GM12878 (cell line): ENCODE measurements at regions not wholly inside any gene's neighbourhood (a gene's known extent, or its start where the extent isn't known, plus 50 kb on each side); places are given as distances from the start of the nearest gene placed in this dataset.

Experiments used
- ATAC-seq: fragments of 200-7000 bp; cut with Tn5 transposase; 3 replicates; pipeline ENCODE4 v1.9.1; 2020; ENCODE audit warnings: mild to moderate bottlenecking, moderate library complexity
- BruUV-seq: library from RNA; stranded (reverse); fragments of 400-500 nt; replicated peaks from 2 replicates; lab custom pipeline; 2021; lab: Mats Ljungman, UMichigan
- CTCF ChIA-PET: fragments of 300-600 bp; sonication (Branson Sonifier 250); formaldehyde crosslinking; extraction: SDS; loops from one replicate; lab custom pipeline; 2021; ENCODE audit warnings: inconsistent platforms; lab: Yijun Ruan, JAX
- POLR2A ChIA-PET: fragments of 350-600 bp; formaldehyde crosslinking; extraction: SDS; loops from one replicate; lab custom pipeline; 2021; ENCODE audit warnings: inconsistent platforms; lab: Charles Lee
- RAD21 ChIA-PET: fragments of 300-600 bp; sonication (Branson Sonifier 250); formaldehyde crosslinking; loops from one replicate; lab custom pipeline; 2023; ENCODE audit warnings: antibody characterized with exemption; ENCODE audit not compliant: unreplicated experiment; lab: Charles Lee
- SMC1A ChIA-PET: fragments of 300-600 bp; sonication (Branson Sonifier 250); formaldehyde crosslinking; loops from one replicate; lab custom pipeline; 2023; ENCODE audit not compliant: unreplicated experiment, uncharacterized antibody; lab: Charles Lee
- DNase-seq: peaks from one replicate; pipeline ENCODE4 v3.0.0-alpha.2; 2011; ENCODE audit warnings: low read depth, low spot score
- FAIRE-seq: peaks from 3 replicates; lab custom pipeline; 2011; peaks lifted over from hg19 to GRCh38; lab: Jason Lieb, UNC
- H2AFZ ChIP-seq: 2 replicates; pipeline ENCODE4 v1.6.0; 2011; ENCODE audit warnings: low read depth, low read length, control low read depth; ENCODE audit not compliant: control insufficient read depth
- H3K27ac ChIP-seq: 2 replicates; pipeline ENCODE4 v1.5.1; 2011; ENCODE audit warnings: control low read depth; ENCODE audit not compliant: control insufficient read depth, insufficient read depth
- H3K27me3 ChIP-seq, 2 experiments: replicated peaks in 1 of 2; 2 replicates each; pipeline versions ENCODE4 v1.6.0 to v1.6.1; 2011; ENCODE audit warnings: low read length in 1 of 2; ENCODE audit not compliant: control insufficient read depth in 2 of 2, insufficient read depth in 2 of 2
- H3K36me3 ChIP-seq, 2 experiments: 2 replicates each; pipeline ENCODE4 v1.5.1; 2011; ENCODE audit warnings: low read length in 1 of 2; ENCODE audit not compliant: control insufficient read depth in 2 of 2, insufficient read depth in 2 of 2
- H3K4me1 ChIP-seq: 2 replicates; pipeline ENCODE4 v1.6.1; 2011; ENCODE audit warnings: mild to moderate bottlenecking, low read length, moderate library complexity, mixed read lengths; ENCODE audit not compliant: control insufficient read depth, insufficient read depth
- H3K4me2 ChIP-seq: 2 replicates; pipeline ENCODE4 v1.6.0; 2011; ENCODE audit warnings: control low read depth; ENCODE audit not compliant: control insufficient read depth, insufficient read depth
- H3K4me3 ChIP-seq: fragments of 200-600 bp; sonication (generic); 2 replicates; pipeline ENCODE4 v1.5.1; 2016
- H3K79me2 ChIP-seq: 2 replicates; pipeline ENCODE4 v1.6.0; 2011; ENCODE audit warnings: low read length; ENCODE audit not compliant: control insufficient read depth, insufficient read depth
- H3K9ac ChIP-seq: 2 replicates; pipeline ENCODE4 v1.8.0; 2011; ENCODE audit warnings: low read length, control low read depth, mixed read lengths; ENCODE audit not compliant: control insufficient read depth, insufficient read depth
- H3K9me3 ChIP-seq: replicated peaks from 3 replicates; pipeline ENCODE4 v1.5.1; 2011; ENCODE audit warnings: mild to moderate bottlenecking, low read length; ENCODE audit not compliant: control insufficient read depth, insufficient read depth
- H4K20me1 ChIP-seq: 2 replicates; pipeline ENCODE4 v1.6.0; 2011; ENCODE audit not compliant: control insufficient read depth, insufficient read depth
- BHLHE40 ChIP-seq, 2 experiments: fragments of 450-650 bp in 1 of 2; IDR thresholded peaks; 2 replicates each; pipeline ENCODE4 v1.6.1; 2011 to 2017; ENCODE audit warnings: low read depth in 2 of 2, borderline replicate concordance in 1 of 2, improper control_type of control experiment in 1 of 2, low read length in 1 of 2, mild to moderate bottlenecking in 1 of 2
- EED ChIP-seq: sonication (generic); IDR thresholded peaks from 2 replicates; pipeline ENCODE4 v1.6.1; 2016; ENCODE audit warnings: antibody characterized with exemption, low read depth
- IRF4 ChIP-seq: IDR thresholded peaks from 2 replicates; pipeline ENCODE4 v1.6.1; 2011; ENCODE audit warnings: low read depth, low read length
- KAT2A ChIP-seq: conservative IDR thresholded peaks from 2 replicates; pipeline ENCODE4 v1.6.1; 2011; ENCODE audit warnings: low read depth, low read length; ENCODE audit not compliant: control insufficient read depth
- MAX ChIP-seq: IDR thresholded peaks from 2 replicates; pipeline ENCODE4 v1.6.1; 2012; ENCODE audit warnings: low read depth, low read length, improper control_type of control experiment
- POLR2A ChIP-seq: IDR thresholded peaks from 2 replicates; pipeline ENCODE4 v1.6.1; 2011; ENCODE audit warnings: low read depth, mild to moderate bottlenecking, low read length
- SP1 ChIP-seq: IDR thresholded peaks from one replicate; pipeline ENCODE4 v1.6.1; 2011; ENCODE audit warnings: low read depth, low read length
- SREBF2 ChIP-seq: IDR thresholded peaks from 2 replicates; pipeline ENCODE4 v1.6.1; 2012; ENCODE audit warnings: mild to moderate bottlenecking, low read length
- TAF1 ChIP-seq: IDR thresholded peaks from 2 replicates; pipeline ENCODE4 v1.6.1; 2011; ENCODE audit warnings: mild to moderate bottlenecking, low read depth, low read length, borderline replicate concordance
- TARDBP ChIP-seq: IDR thresholded peaks from 2 replicates; pipeline ENCODE4 v1.6.1; 2016; ENCODE audit warnings: borderline replicate concordance
- ZBTB11 ChIP-seq: fragments of 450-650 bp; formaldehyde crosslinking; IDR thresholded peaks from 2 replicates; pipeline ENCODE4 v1.5.0; 2022; ENCODE audit warnings: mild to moderate bottlenecking, missing genetic modification characterization
- ZNF217 ChIP-seq: fragments of 450-650 bp; IDR thresholded peaks from 2 replicates; pipeline ENCODE4 v1.6.1; 2017; ENCODE audit warnings: antibody characterized with exemption, mild to moderate bottlenecking
- in situ Hi-C: fragments of 300-500 bp; cut with MboI; formaldehyde crosslinking; loops from 9 replicates; pipeline ENCODE4 v1.14.3; 2018; ENCODE audit warnings: mixed read lengths
- intact Hi-C: fragments of 100-400 bp; cut with micrococcal nuclease; formaldehyde crosslinking; loops from one replicate; pipeline ENCODE4 v1.14.2; 2022; ENCODE audit not compliant: unreplicated experiment
- TF ChIP-seq, protein P1 (sequence below): fragments of 450-650 bp; IDR thresholded peaks from 2 replicates; pipeline ENCODE4 v1.6.1; 2014; ENCODE audit warnings: mild to moderate bottlenecking
- TF ChIP-seq, protein P2 (sequence below): fragments of 450-650 bp; formaldehyde crosslinking; IDR thresholded peaks from 2 replicates; pipeline ENCODE4 v1.4.0; 2020; ENCODE audit warnings: mild to moderate bottlenecking, moderate library complexity
- TF ChIP-seq, protein P3 (sequence below): fragments of 450-650 bp; IDR thresholded peaks from 2 replicates; pipeline ENCODE4 v1.6.1; 2016; ENCODE audit warnings: mild to moderate bottlenecking

DNA sequence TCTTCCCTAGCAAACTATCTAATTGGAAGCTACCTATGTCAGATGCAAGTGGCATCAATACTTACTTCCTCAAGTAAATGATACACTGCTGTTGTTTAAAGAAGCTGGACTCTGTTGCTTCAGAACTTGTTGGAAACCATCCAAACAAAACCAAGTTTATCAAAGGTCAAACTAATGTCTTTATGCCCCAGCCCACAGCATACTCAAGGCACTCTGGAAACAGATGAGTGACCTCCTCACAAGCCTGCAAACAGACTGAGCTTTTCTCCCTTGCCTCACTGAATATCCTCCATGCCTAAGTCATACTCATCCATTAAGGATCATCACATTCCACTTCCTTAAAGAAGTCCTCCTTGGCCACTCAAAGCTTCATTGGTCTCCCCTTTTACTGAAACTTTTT lies 107.4 kb upstream of the ACP3 start:
- FAIRE-seq (no peak), DNase-seq (no peak), ATAC-seq (no peak)
- Histone ChIP-seq H3K4me2 (no peak overlapping the region), H3K27ac (no peak overlapping the region), H3K36me3 (no peaks in the 10 kb centered on the region), H3K9me3 (no peaks in the 10 kb centered on the region), H3K27me3 (no peaks in the 10 kb centered on the region), H3K79me2 (no peaks in the 10 kb centered on the region), H3K9ac (no peak overlapping the region), H4K20me1 (no peaks in the 10 kb centered on the region), H3K4me3 (no peak overlapping the region), H3K4me1 (no peaks in the 10 kb centered on the region), H2AFZ (no peak overlapping the region)
- CTCF ChIA-PET = interaction anchor here (1.0 to 1.1 kb wide), 3 partner anchors 28 to 162 kb away, joined by 3 read pairs; no protein-coding TSS in a partner anchor
- POLR2A ChIA-PET = no interaction called here
- TF ChIP-seq KAT2A = no peak
- TF ChIP-seq TAF1 = no peak
- TF ChIP-seq, protein P1, sequence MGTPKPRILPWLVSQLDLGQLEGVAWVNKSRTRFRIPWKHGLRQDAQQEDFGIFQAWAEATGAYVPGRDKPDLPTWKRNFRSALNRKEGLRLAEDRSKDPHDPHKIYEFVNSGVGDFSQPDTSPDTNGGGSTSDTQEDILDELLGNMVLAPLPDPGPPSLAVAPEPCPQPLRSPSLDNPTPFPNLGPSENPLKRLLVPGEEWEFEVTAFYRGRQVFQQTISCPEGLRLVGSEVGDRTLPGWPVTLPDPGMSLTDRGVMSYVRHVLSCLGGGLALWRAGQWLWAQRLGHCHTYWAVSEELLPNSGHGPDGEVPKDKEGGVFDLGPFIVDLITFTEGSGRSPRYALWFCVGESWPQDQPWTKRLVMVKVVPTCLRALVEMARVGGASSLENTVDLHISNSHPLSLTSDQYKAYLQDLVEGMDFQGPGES = no peak
- no peak for TF ChIP-seq TARDBP
- no peak for TF ChIP-seq ZNF217
- TF ChIP-seq BHLHE40 (IDR thresholded peaks at IDR 0.05; ENCODE audit: borderline replicate concordance in 1 of 2, low read depth in 2 of 2, low read length in 1 of 2) = no peak
- TF ChIP-seq, protein P2, sequence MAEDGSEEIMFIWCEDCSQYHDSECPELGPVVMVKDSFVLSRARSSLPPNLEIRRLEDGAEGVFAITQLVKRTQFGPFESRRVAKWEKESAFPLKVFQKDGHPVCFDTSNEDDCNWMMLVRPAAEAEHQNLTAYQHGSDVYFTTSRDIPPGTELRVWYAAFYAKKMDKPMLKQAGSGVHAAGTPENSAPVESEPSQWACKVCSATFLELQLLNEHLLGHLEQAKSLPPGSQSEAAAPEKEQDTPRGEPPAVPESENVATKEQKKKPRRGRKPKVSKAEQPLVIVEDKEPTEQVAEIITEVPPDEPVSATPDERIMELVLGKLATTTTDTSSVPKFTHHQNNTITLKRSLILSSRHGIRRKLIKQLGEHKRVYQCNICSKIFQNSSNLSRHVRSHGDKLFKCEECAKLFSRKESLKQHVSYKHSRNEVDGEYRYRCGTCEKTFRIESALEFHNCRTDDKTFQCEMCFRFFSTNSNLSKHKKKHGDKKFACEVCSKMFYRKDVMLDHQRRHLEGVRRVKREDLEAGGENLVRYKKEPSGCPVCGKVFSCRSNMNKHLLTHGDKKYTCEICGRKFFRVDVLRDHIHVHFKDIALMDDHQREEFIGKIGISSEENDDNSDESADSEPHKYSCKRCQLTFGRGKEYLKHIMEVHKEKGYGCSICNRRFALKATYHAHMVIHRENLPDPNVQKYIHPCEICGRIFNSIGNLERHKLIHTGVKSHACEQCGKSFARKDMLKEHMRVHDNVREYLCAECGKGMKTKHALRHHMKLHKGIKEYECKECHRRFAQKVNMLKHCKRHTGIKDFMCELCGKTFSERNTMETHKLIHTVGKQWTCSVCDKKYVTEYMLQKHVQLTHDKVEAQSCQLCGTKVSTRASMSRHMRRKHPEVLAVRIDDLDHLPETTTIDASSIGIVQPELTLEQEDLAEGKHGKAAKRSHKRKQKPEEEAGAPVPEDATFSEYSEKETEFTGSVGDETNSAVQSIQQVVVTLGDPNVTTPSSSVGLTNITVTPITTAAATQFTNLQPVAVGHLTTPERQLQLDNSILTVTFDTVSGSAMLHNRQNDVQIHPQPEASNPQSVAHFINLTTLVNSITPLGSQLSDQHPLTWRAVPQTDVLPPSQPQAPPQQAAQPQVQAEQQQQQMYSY (CRISPR knock-in tag) = no peak
- TF ChIP-seq SREBF2 = no peak
- TF ChIP-seq POLR2A = no peak
- no peak for TF ChIP-seq SP1
- TF ChIP-seq IRF4 = no peak
- TF ChIP-seq, protein P3, sequence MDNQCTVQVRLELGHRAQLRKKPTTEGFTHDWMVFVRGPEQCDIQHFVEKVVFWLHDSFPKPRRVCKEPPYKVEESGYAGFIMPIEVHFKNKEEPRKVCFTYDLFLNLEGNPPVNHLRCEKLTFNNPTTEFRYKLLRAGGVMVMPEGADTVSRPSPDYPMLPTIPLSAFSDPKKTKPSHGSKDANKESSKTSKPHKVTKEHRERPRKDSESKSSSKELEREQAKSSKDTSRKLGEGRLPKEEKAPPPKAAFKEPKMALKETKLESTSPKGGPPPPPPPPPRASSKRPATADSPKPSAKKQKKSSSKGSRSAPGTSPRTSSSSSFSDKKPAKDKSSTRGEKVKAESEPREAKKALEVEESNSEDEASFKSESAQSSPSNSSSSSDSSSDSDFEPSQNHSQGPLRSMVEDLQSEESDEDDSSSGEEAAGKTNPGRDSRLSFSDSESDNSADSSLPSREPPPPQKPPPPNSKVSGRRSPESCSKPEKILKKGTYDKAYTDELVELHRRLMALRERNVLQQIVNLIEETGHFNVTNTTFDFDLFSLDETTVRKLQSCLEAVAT = no peak
- no peak for TF ChIP-seq MAX
- TF ChIP-seq ZBTB11 = no peak
- TF ChIP-seq EED = no peak
- in situ Hi-C loops (no loop called here), intact Hi-C loops (no loop called here)
- RAD21 ChIA-PET = interaction anchor here (1.1 to 1.5 kb wide), 2 partner anchors 191 to 1177 kb away, joined by 3 to 6 read pairs; no protein-coding TSS in a partner anchor
- SMC1A ChIA-PET = interaction anchor here (0.7 to 1.2 kb wide), 2 partner anchors 31 to 171 kb away, joined by 3 to 4 read pairs; no protein-coding TSS in a partner anchor
- no TSS peak for BruUV-seq
